Nephron progenitor cell (in vitro differentiated cells): ENCODE measurements at regions not wholly inside any gene's neighbourhood (a gene's known extent, or its start where the extent isn't known, plus 50 kb on each side); places are given as distances from the start of the nearest gene placed in this dataset.

ENCODE experiments used
- DNase-seq: peaks from one replicate; pipeline ENCODE4 v3.0.0; 2021
- H3K27ac Mint-ChIP-seq: 2 replicates; pipeline ENCODE4 v1.8.0; 2021; ENCODE audit warnings: mild to moderate bottlenecking, moderate library complexity, mixed read lengths
- H3K27me3 Mint-ChIP-seq: 2 replicates; pipeline ENCODE4 v1.8.0; 2021; ENCODE audit warnings: mild to moderate bottlenecking, low read depth, mixed read lengths; ENCODE audit not compliant: poor library complexity
- H3K36me3 Mint-ChIP-seq: 2 replicates; pipeline ENCODE4 v1.8.0; 2021; ENCODE audit warnings: low read depth, mixed read lengths
- H3K4me1 Mint-ChIP-seq: 2 replicates; pipeline ENCODE4 v1.8.0; 2021; ENCODE audit warnings: mixed read lengths
- H3K4me3 Mint-ChIP-seq: 2 replicates; pipeline ENCODE4 v1.8.0; 2021; ENCODE audit warnings: mild to moderate bottlenecking, moderate library complexity, mixed read lengths
- H3K9me3 Mint-ChIP-seq: 2 replicates; pipeline ENCODE4 v1.8.0; 2021; ENCODE audit warnings: mild to moderate bottlenecking, moderate library complexity, mixed read lengths
- CTCF ChIP-seq: fragments of 200-600 bp; sonication (generic); IDR thresholded peaks from 2 replicates; pipeline ENCODE4 v1.5.0; 2021; ENCODE audit warnings: antibody characterized with exemption

GRCh38 chr1:99139876-99140275, 124.4 kb upstream of the PLPPR4 start:
- Mint-ChIP-seq H3K4me3 (no peak overlapping the region), H3K9me3 (peaks cover 14% of the 10 kb centered on the region), H3K27me3 (no peaks in the 10 kb centered on the region), H3K4me1 (no peaks in the 10 kb centered on the region), H3K36me3 (no peaks in the 10 kb centered on the region), H3K27ac (no peak overlapping the region)
- TF ChIP-seq CTCF = no peak
- DNase-seq = no peak

GRCh38 chr1:99146129-99146848, 118.0 kb upstream of the PLPPR4 start:
- DNase-seq = no peak
- Mint-ChIP-seq H3K27me3 (no peaks in the 10 kb centered on the region), H3K27ac (no peak overlapping the region), H3K9me3 (no peaks in the 10 kb centered on the region), H3K36me3 (no peaks in the 10 kb centered on the region), H3K4me1 (no peaks in the 10 kb centered on the region), H3K4me3 (no peak overlapping the region)
- TF ChIP-seq CTCF = no peak

- no peaks in the 10 kb centered on the region for H3K4me1 Mint-ChIP-seq
- no peak for DNase-seq
- H3K27me3 Mint-ChIP-seq = no peaks in the 10 kb centered on the region
- no peaks in the 10 kb centered on the region for H3K9me3 Mint-ChIP-seq
- no peak overlapping the region for H3K27ac Mint-ChIP-seq
- TF ChIP-seq CTCF = no peak
- no peak overlapping the region for H3K4me3 Mint-ChIP-seq
- no peaks in the 10 kb centered on the region for H3K36me3 Mint-ChIP-seq
Measured at GRCh38 chr1:99149952-99150351, 114.3 kb upstream of the PLPPR4 start.

GRCh38 chr1:99152132-99152531, 112.2 kb upstream of the PLPPR4 start:
- no peaks in the 10 kb centered on the region for H3K4me1 Mint-ChIP-seq
- H3K36me3 Mint-ChIP-seq = no peaks in the 10 kb centered on the region
- no peaks in the 10 kb centered on the region for H3K27me3 Mint-ChIP-seq
- no peak overlapping the region for H3K27ac Mint-ChIP-seq
- no peak for DNase-seq
- no peak for TF ChIP-seq CTCF
- no peaks in the 10 kb centered on the region for H3K9me3 Mint-ChIP-seq
- H3K4me3 Mint-ChIP-seq = no peak overlapping the region

- Mint-ChIP-seq H3K4me1 (no peaks in the 10 kb centered on the region), H3K36me3 (no peaks in the 10 kb centered on the region), H3K27me3 (peaks cover 2% of the 10 kb centered on the region), H3K9me3 (peaks cover 13% of the 10 kb centered on the region), H3K4me3 (no peak overlapping the region), H3K27ac (no peak overlapping the region)
- no peak for TF ChIP-seq CTCF
- DNase-seq = no peak
Measured at GRCh38 chr1:99163671-99164070, 100.6 kb upstream of the PLPPR4 start.

- peaks cover 1% of the 10 kb centered on the region for H3K27me3 Mint-ChIP-seq
- no peaks in the 10 kb centered on the region for H3K4me1 Mint-ChIP-seq
- H3K4me3 Mint-ChIP-seq = no peak overlapping the region
- no peak for DNase-seq
- no peak overlapping the region for H3K27ac Mint-ChIP-seq
- TF ChIP-seq CTCF = no peak
- H3K9me3 Mint-ChIP-seq = no peaks in the 10 kb centered on the region
- no peaks in the 10 kb centered on the region for H3K36me3 Mint-ChIP-seq
Measured at GRCh38 chr1:99170516-99170915, 93.8 kb upstream of the PLPPR4 start.
